Epithelial cell of prostate (primary cell): ENCODE measurements at regions not wholly inside any gene's neighbourhood (a gene's known extent, or its start where the extent isn't known, plus 50 kb on each side); places are given as distances from the start of the nearest gene placed in this dataset.
"Not testable (repeated sequence)": the region's sequence is repeated elsewhere in the genome, so short reads cannot be mapped to it uniquely, and the experiment has no call there.

ENCODE experiments used
- DNase-seq: peaks from one replicate; pipeline ENCODE4 v3.0.0-alpha.2; 2011; ENCODE audit warnings: low read depth, low spot score
- H3K27ac ChIP-seq: fragments of 450-650 bp; 2 replicates; pipeline ENCODE4 v1.5.1; 2017; ENCODE audit warnings: mild to moderate bottlenecking

GRCh38 chr12:67096533-67097318 lies 172.4 kb upstream of the CAND1 start:
- peak; percentile 41 for DNase-seq
- peak overlapping the region; percentile 38 for H3K27ac ChIP-seq

DNA sequence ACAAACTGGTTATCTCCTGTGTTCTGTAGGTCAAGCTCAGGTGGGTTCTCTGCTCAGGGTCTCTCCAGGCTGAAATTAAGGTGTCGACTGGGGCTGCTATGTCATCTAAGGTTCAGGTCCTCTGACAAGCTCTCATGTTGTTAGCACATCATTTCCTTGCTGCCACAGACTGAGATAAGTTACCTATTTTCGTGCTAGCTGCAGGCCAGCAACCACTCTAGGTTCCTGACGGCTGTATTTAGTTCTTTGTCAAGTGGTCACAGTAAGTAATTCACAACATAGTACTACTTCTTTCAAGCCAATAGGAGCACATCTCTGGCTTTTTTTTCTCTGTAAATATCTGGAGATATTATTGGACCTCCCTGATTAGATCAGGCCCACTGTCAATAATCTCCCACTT lies 169.3 kb upstream of the CAND1 start:
- DNase-seq, result no peak
- no peak overlapping the region for H3K27ac ChIP-seq

DNA sequence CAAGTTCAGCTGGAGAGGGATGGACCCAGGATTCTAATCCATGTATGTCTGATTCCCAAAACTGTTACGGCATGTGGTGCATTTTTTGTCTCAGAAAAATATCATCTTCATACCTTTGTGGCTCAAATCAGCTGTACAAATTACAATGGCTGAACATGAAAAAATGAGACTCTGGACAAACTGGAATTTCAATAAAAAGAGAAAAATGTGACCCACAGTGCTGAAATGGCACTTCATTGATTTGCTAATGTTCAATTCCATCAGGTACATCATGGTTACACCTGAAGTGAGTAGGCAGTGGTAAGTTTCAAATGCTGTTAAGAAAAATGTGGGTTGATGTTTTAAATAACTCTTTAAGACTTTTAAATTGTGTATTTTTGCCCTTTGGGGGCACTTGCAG lies 165.6 kb upstream of the CAND1 start:
- no peak for DNase-seq
- H3K27ac ChIP-seq, result no peak overlapping the region

GRCh38 chr12:67107235-67107634 lies 161.9 kb upstream of the CAND1 start:
- no peak for DNase-seq

GRCh38 chr12:67107751-67108269 lies 161.3 kb upstream of the CAND1 start:
- DNase-seq, result no peak
- H3K27ac ChIP-seq, result no peak overlapping the region

More at GRCh38 chr12:67107235-67107634, 161.9 kb upstream of the CAND1 start:
- no peak overlapping the region for H3K27ac ChIP-seq

- not testable (repeated sequence) for H3K27ac ChIP-seq, DNase-seq
These were observed 158.8 kb upstream of the CAND1 start for GRCh38 chr12:67110345-67110744.

DNA sequence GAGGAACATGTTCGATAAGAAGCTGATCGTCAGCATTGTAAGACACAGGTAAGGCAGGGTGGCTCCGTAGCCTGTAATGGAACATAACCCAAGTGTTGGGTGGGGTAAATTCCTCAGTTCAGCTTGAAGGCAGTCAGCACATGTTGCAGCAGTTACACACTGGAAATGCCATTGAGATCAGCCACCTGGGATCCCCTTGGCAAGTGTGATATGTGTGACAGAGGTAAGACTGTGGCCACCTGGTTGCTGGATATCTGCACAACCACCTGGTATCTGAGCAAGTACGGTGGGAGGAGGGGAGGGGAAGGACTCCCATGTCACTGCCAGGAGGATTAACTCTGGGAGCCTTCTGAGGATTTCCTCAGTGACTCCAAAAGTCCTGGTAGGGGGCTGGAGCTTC lies 158.0 kb upstream of the CAND1 start:
- H3K27ac ChIP-seq, result no peak overlapping the region
- no peak for DNase-seq

GRCh38 chr12:67112586-67112985 lies 156.6 kb upstream of the CAND1 start:
- H3K27ac ChIP-seq, result no peak overlapping the region
- DNase-seq, result no peak

GRCh38 chr12:67116134-67116533 lies 153.0 kb upstream of the CAND1 start:
- H3K27ac ChIP-seq, result no peak overlapping the region
- no peak for DNase-seq

GRCh38 chr12:67122584-67122983 lies 146.6 kb upstream of the CAND1 start:
- DNase-seq, result no peak

GRCh38 chr12:67137256-67137655 lies 131.9 kb upstream of the CAND1 start:
- H3K27ac ChIP-seq, result peak overlapping the region; percentile 21
- DNase-seq, result peak; percentile 27

More at GRCh38 chr12:67122584-67122983, 146.6 kb upstream of the CAND1 start:
- H3K27ac ChIP-seq, result no peak overlapping the region

DNA sequence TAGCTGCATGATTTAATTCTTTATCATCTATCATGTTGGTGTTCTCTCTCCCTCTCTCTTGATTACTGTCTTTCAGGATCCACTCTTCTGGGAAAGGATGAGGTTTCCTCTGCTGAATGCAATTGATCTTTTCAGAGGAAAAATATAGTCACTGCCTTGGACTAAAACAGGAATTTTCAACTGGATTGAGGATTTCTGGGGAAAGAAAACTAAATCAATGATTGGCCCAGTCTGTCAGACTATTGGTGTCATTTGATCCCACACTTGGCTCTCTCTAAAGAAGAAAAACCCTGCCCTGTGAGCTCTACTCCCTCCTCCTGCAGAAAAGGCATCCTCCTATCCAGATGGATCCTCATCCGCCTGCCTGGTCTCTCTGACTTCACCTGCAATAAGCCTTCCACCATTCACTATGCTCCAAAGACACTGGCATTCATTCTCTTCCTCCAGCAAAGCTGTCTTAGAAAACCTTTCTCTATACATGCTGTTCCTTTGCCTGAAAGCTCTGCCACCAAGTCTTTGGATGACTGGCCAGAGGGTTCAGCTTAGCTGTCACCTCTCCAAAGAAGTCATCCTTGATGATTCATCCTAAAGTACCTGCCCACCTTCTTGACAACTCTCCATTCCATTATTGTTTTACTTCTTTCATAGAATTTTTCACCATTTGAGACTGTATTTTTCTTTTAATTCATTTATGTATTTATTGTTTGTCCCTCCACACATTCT lies 127.7 kb upstream of the CAND1 start:
- DNase-seq, result no peak
- no peak overlapping the region for H3K27ac ChIP-seq

DNA sequence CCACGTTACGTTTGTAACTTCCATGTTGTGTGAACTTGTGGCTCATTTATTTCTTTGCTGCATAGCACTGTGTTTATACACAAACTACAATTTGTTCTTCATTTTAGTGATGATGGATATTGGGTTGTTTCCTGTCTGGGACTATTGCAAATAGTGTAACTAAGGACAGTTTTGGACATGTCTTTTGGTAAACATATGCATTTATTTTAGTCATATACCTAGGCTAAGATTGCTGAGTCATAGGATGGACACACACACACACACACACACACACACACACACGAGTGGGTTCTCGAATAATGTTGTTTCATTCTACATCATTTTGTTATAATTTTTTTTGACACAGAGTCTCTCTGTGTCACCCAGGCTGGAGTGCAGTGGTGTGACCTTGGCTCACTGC lies 123.5 kb upstream of the CAND1 start:
- H3K27ac ChIP-seq, result peak overlapping the region; percentile 27
- DNase-seq, result peak; percentile 34

- no peak for DNase-seq
- no peak overlapping the region for H3K27ac ChIP-seq
These were observed 122.1 kb upstream of the CAND1 start for GRCh38 chr12:67147030-67147429.

DNA sequence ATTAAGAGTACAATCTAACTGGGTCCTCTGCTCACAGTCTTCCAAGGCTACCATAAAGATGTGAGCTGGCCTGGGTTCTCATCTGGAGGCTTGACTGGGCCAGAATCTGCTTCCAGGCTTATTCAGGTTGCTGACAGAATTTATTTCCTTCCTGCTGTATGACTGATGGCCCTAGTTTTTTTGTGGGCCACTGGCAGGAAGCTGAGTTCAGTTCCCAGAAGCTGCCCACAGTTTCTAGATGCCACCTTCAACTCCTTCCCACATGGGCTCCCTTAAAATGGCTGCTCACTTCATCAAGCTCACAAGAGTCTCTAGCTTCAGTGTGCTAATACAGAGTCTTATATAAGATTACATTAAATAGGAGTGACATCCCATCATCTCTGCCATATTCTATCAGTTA lies 121.7 kb upstream of the CAND1 start:
- DNase-seq, result no peak
- no peak overlapping the region for H3K27ac ChIP-seq

GRCh38 chr12:67148265-67148664 lies 120.9 kb upstream of the CAND1 start:
- no peak overlapping the region for H3K27ac ChIP-seq
- no peak for DNase-seq

- DNase-seq, result no peak
- H3K27ac ChIP-seq, result no peak overlapping the region
These were observed 117.3 kb upstream of the CAND1 start for GRCh38 chr12:67151886-67152285.

DNA sequence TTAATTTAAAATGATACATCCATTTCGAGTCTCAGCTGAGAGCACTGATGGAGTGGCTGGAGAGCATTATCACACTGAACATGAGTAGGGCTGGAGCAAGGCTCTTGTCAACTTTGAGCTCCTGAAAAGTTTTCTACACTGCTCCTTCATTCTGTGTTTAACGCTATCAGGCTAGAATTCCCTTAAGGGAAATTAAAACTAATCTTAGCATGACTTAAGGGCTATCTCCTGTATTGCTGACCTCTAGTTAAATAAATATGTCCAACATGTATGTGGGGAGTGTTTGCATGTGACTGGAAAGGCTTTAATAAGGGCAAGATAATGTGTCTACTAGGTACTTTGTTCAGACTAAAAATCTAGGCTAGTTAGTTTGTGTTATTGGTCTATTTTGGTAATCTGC lies 116.7 kb upstream of the CAND1 start:
- H3K27ac ChIP-seq, result no peak overlapping the region
- DNase-seq, result no peak

- no peak overlapping the region for H3K27ac ChIP-seq
- no peak for DNase-seq
These were observed 114.3 kb upstream of the CAND1 start for GRCh38 chr12:67154901-67155300.

DNA sequence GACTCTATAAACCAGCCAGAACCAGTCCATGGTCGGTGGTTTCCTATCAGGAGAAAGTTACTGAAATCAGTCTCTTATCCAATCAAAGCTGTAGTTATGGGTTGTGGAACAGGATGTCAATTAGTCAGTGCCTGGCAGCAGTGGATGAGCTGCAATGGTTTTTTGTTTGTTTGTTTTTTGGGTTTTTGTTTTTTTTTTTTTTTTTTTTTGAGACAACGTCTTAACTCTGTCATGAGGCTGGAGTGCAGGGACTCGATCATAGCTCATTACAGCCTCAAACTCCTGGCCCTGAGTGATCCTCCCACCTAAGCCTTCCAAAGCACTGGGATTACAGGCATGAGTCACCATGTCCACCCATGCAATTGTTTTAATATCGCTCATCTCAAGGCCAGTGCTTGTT lies 113.3 kb upstream of the CAND1 start:
- DNase-seq, result peak; percentile 51
- H3K27ac ChIP-seq, result peak overlapping the region; percentile 24

DNA sequence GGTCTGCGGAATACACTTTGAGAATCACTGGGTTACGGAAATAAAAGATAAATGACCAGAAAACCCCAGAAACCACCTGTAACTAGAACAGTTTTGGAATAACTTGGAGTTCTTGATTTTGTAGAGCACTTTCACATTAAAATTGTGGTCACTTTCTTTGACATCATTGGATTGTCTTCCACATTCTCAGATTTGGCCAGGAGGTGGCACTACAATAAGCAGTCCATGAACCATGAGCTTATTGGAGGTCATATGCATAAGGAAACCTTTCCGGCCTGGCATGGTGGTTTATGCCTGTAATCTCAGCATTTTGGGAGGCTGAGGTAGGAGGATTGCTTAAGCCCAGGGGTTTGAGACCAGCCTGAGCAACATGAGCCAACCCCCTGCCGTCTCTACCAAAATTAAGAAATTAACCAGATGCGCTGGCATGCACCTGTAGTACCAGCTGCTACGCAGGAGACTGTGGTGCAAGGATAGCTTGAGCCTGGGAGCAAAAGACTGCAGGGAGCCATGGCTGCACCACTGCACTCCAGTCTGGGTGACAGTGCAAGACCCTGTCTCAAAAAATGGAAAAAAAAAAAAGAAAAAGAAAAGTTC lies 107.7 kb upstream of the CAND1 start:
- no peak overlapping the region for H3K27ac ChIP-seq
- no peak for DNase-seq
